Body of pancreas (tissue), 4 donors: ENCODE measurements at regions not wholly inside any gene's neighbourhood (a gene's known extent, or its start where the extent isn't known, plus 50 kb on each side); places are given as distances from the start of the nearest gene placed in this dataset.
"Not testable (repeated sequence)": the region's sequence is repeated elsewhere in the genome, so short reads cannot be mapped to it uniquely, and the experiment has no call there.

ENCODE experiments used
- ATAC-seq: fragments of 150-250 bp; one replicate; pipeline ENCODE4 v1.9.1; 2016
- DNase-seq, 4 donors: peaks; one replicate each; pipeline ENCODE4 v3.0.0-alpha.2; 2019
- H3K27ac ChIP-seq, 4 donors: fragments of 200-600 bp; sonication (generic); 1 replicate in 3 of 4; 2 replicates in 1 of 4; pipeline versions ENCODE4 v1.5.1 to v1.6.1; 2016 to 2019; ENCODE audit warnings: mild to moderate bottlenecking in 1 of 4, mixed read lengths in 1 of 4, moderate library complexity in 1 of 4
- H3K27me3 ChIP-seq, 2 donors: fragments of 200-600 bp; sonication (generic); one replicate each; pipeline ENCODE4 v1.6.0; 2016; ENCODE audit warnings: mild to moderate bottlenecking in 1 of 2
- H3K36me3 ChIP-seq, 2 donors: fragments of 200-600 bp; sonication (generic); replicated peaks in 1 of 2; 2 replicates each; pipeline ENCODE4 v1.5.1; 2016; ENCODE audit warnings: low read depth in 2 of 2; ENCODE audit not compliant: insufficient read depth in 1 of 2
- H3K4me1 ChIP-seq: fragments of 200-600 bp; sonication (generic); one replicate; pipeline ENCODE4 v1.6.0; 2016
- H3K4me3 ChIP-seq, 2 donors: fragments of 200-600 bp; sonication (generic); 1 replicate in 1 of 2; 2 replicates in 1 of 2; pipeline ENCODE4 v1.5.1; 2016 to 2019
- H3K9me3 ChIP-seq, 3 donors: fragments of 200-600 bp; sonication (generic); 1 replicate in 2 of 3; 2 replicates in 1 of 3; pipeline ENCODE4 v1.5.1; 2016
- CTCF ChIP-seq, 7 experiments: fragments of 450-650 bp in 4 of 7; fragments of 200-600 bp in 3 of 7; sonication (generic) in 3 of 7; IDR thresholded peaks; one replicate each; pipeline ENCODE4 v1.5.1; 2016 to 2019; ENCODE audit warnings: antibody characterized with exemption in 7 of 7
- POLR2A ChIP-seq, 3 donors: fragments of 450-650 bp; IDR thresholded peaks; one replicate each; pipeline ENCODE4 v1.6.1; 2016; ENCODE audit warnings: antibody characterized with exemption in 3 of 3, mild to moderate bottlenecking in 2 of 3
- WGBS, 2 donors: methylation state at CpG; one replicate each; pipeline ENCODE4 v1.1.5; 2017; 5-methylcytosine and 5-hydroxymethylcytosine counted together
- intact Hi-C: fragments of 100-400 bp; cut with DNase I; formaldehyde crosslinking; loops from one replicate; pipeline ENCODE4 v1.15.1; 2023

- intact Hi-C loops: no loop called here
- WGBS, 2 donors: 8% methylated on average over 9 of the region's 9 CpGs
- Histone ChIP-seq H3K4me3 (no peak overlapping the region), H3K27ac (no peak overlapping the region), H3K9me3 (no peaks in the 10 kb centered on the region), H3K4me1 (no peaks in the 10 kb centered on the region), H3K27me3 (no peaks in the 10 kb centered on the region), H3K36me3 (no peaks in the 10 kb centered on the region)
- ATAC-seq (no peak), DNase-seq (no peak)
- TF ChIP-seq POLR2A (IDR thresholded peaks at IDR 0.05) (no peak), CTCF (IDR thresholded peaks at IDR 0.05) (no peak)
Measured at GRCh38 chr4:183008492-183008891, 90.6 kb upstream of the WWC2 start.

- DNase-seq, intact Hi-C loops, H3K27ac ChIP-seq, H3K36me3 ChIP-seq, ATAC-seq, H3K9me3 ChIP-seq, H3K27me3 ChIP-seq, H3K4me3 ChIP-seq, H3K4me1 ChIP-seq: not testable (repeated sequence)
Measured at GRCh38 chr4:183004370-183004769, 87.2 kb upstream of the DCTD start.

GRCh38 chr4:182994171-182994570, 77.0 kb upstream of the DCTD start:
- H3K4me1 ChIP-seq: no peaks in the 10 kb centered on the region

GRCh38 chr4:182978152-182978827, 61.1 kb upstream of the DCTD start:
- Histone ChIP-seq H3K27ac (no peak overlapping the region), H3K9me3 (no peaks in the 10 kb centered on the region), H3K4me1 (no peaks in the 10 kb centered on the region), H3K36me3 (no peaks in the 10 kb centered on the region), H3K4me3 (no peak overlapping the region), H3K27me3 (no peaks in the 10 kb centered on the region)
- TF ChIP-seq CTCF (IDR thresholded peaks at IDR 0.05): no peak
- TF ChIP-seq POLR2A (IDR thresholded peaks at IDR 0.05): no peak
- intact Hi-C loops: no loop called here
- WGBS, 2 donors: 71 to 84% methylated on average over 6 to 8 of the region's 8 CpGs
- DNase-seq: no peak
- ATAC-seq: no peak

More at GRCh38 chr4:182994171-182994570, 77.0 kb upstream of the DCTD start:
- WGBS, 2 donors: 45 to 75% methylated on average over 1 of the region's 1 CpG
- no peaks in the 10 kb centered on the region for H3K9me3 ChIP-seq
- intact Hi-C loops: no loop called here
- no peak for ATAC-seq
- no peaks in the 10 kb centered on the region for H3K27me3 ChIP-seq
- TF ChIP-seq POLR2A (IDR thresholded peaks at IDR 0.05) (no peak), CTCF (IDR thresholded peaks at IDR 0.05) (no peak)
- no peaks in the 10 kb centered on the region for H3K36me3 ChIP-seq
- DNase-seq: no peak
- no peak overlapping the region for H3K27ac ChIP-seq
- no peak overlapping the region for H3K4me3 ChIP-seq

GRCh38 chr4:182975806-182976205, 58.6 kb upstream of the DCTD start:
- no peaks in the 10 kb centered on the region for H3K27me3 ChIP-seq
- no peak overlapping the region for H3K4me3 ChIP-seq
- H3K27ac ChIP-seq: no peak overlapping the region
- no peaks in the 10 kb centered on the region for H3K9me3 ChIP-seq
- 54 to 78% methylated on average over 3 of the region's 3 CpGs for WGBS, 2 donors
- no peak for TF ChIP-seq CTCF (IDR thresholded peaks at IDR 0.05)
- no peak for TF ChIP-seq POLR2A (IDR thresholded peaks at IDR 0.05)
- H3K36me3 ChIP-seq: no peaks in the 10 kb centered on the region
- DNase-seq (no peak), ATAC-seq (no peak)
- intact Hi-C loops: no loop called here
- no peaks in the 10 kb centered on the region for H3K4me1 ChIP-seq
